NT2/D1 (cell line): ENCODE measurements at regions not wholly inside any gene's neighbourhood (a gene's known extent, or its start where the extent isn't known, plus 50 kb on each side); places are given as distances from the start of the nearest gene placed in this dataset.

ENCODE experiments used
- SUZ12 ChIP-seq: IDR thresholded peaks from 2 replicates; pipeline ENCODE4 v1.6.1; 2011; ENCODE audit not compliant: insufficient read length, insufficient read depth; ENCODE audit errors: extremely low read depth
- ZNF274 ChIP-seq: IDR thresholded peaks from 2 replicates; pipeline ENCODE4 v1.6.1; 2011; ENCODE audit warnings: mild to moderate bottlenecking, low read depth, low read length

DNA sequence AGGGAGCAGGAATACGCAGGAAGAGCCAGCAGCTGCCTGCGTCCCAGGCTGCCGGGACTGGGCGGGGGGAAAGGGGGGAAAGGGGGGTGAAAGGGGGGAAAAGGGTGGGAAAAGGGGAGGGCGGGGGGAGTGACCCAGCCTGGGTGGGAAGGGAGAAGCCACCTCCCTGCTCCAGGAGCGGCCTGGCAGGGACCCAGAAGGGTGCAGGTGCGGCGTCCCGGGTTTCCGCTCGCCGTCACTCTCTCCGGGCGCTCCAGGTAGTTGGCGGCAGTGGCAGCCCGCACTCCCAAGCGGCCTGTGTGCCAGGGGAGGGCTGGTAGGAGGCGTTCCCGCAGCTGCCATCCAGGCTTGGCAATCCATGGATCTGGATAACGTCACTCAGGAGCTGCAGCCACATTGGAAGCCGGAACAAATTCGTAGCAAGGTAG is 141.0 kb upstream of the NGF start:
- TF ChIP-seq SUZ12 (no peak), ZNF274 (no peak)
